Peyer's patch (tissue), 4 donors: ENCODE measurements at regions not wholly inside any gene's neighbourhood (a gene's known extent, or its start where the extent isn't known, plus 50 kb on each side); places are given as distances from the start of the nearest gene placed in this dataset.

Source experiments
- CTCF ChIP-seq, 6 experiments: fragments of 450-650 bp in 4 of 6; fragments of 200-600 bp in 2 of 6; sonication (generic) in 1 of 6; IDR thresholded peaks; one replicate each; pipeline ENCODE4 v1.5.1; 2017 to 2019; ENCODE audit warnings: antibody characterized with exemption in 6 of 6, mild to moderate bottlenecking in 3 of 6, moderate library complexity in 1 of 6
- POLR2A ChIP-seq, 2 donors: fragments of 450-650 bp; IDR thresholded peaks; one replicate each; pipeline ENCODE4 v1.5.1; 2017; ENCODE audit warnings: antibody characterized with exemption in 2 of 2, mild to moderate bottlenecking in 2 of 2, moderate library complexity in 2 of 2

DNA sequence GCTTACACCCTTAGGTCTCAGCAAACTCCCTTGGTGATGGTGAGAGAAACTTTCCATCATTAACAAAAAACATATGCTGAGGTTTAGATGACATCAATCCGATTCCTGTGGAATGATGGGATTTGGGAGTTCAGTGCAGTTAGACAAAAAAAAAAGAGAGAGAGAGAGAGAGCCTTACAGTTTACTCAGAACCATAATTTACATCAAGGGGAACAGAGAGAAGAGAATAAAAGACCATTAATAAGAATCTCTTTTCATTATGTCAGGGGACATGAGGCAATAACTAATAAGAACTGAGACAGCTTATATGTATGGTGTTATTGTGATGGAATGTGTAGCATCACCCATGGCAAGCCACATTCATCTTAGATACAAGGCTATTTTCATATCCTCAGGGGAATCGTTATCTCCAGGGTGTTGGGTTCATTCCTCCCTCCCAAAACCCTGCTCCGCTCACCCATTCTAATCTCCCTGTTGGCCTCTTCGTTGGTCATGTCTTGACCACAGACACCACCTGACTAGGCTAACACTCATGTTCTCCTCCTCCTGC is 175.7 kb upstream of the MXRA5 start:
- TF ChIP-seq CTCF (IDR thresholded peaks at IDR 0.05) (no peak), POLR2A (IDR thresholded peaks at IDR 0.05) (no peak)
